Gastroesophageal sphincter (tissue), 4 donors: ENCODE measurements at regions not wholly inside any gene's neighbourhood (a gene's known extent, or its start where the extent isn't known, plus 50 kb on each side); places are given as distances from the start of the nearest gene placed in this dataset.

Experiments
- ATAC-seq: fragments of 150-250 bp; one replicate; pipeline ENCODE4 v1.9.1; 2016; ENCODE audit warnings: mild to moderate bottlenecking, moderate library complexity
- H3K27ac ChIP-seq, 4 donors: fragments of 200-600 bp; sonication (generic) in 3 of 4; 1 replicate in 3 of 4; 2 replicates in 1 of 4; pipeline ENCODE4 v1.5.1; 2016 to 2019
- H3K27me3 ChIP-seq: fragments of 200-600 bp; sonication (generic); one replicate; pipeline ENCODE4 v1.5.1; 2019
- H3K36me3 ChIP-seq, 2 donors: fragments of 200-600 bp; sonication (generic); one replicate each; pipeline ENCODE4 v1.5.1; 2019; ENCODE audit warnings: control low read depth in 1 of 2
- H3K4me1 ChIP-seq, 3 donors: fragments of 200-600 bp; sonication (generic); 1 replicate in 2 of 3; 2 replicates in 1 of 3; pipeline ENCODE4 v1.5.1; 2016 to 2019; ENCODE audit warnings: control low read depth in 2 of 3
- H3K4me3 ChIP-seq, 2 donors: fragments of 200-600 bp; sonication (generic); one replicate each; pipeline ENCODE4 v1.5.1; 2019; ENCODE audit warnings: mild to moderate bottlenecking in 1 of 2, moderate library complexity in 1 of 2
- H3K9me3 ChIP-seq, 3 donors: fragments of 200-600 bp; sonication (generic); one replicate each; pipeline ENCODE4 v1.5.1; 2017 to 2019; ENCODE audit warnings: control low read depth in 2 of 3
- CTCF ChIP-seq, 4 experiments: fragments of 200-600 bp in 2 of 4; fragments of 450-650 bp in 2 of 4; sonication (generic) in 1 of 4; IDR thresholded peaks; one replicate each; pipeline ENCODE4 v1.5.1; 2017 to 2019; ENCODE audit warnings: antibody characterized with exemption in 4 of 4, mild to moderate bottlenecking in 2 of 4, moderate library complexity in 2 of 4
- EP300 ChIP-seq: sonication (generic); formaldehyde crosslinking; IDR thresholded peaks from one replicate; pipeline ENCODE4 v1.6.1; 2017; ENCODE audit warnings: antibody characterized with exemption, mild to moderate bottlenecking
- POLR2A ChIP-seq, 2 donors: fragments of 450-650 bp; IDR thresholded peaks; one replicate each; pipeline ENCODE4 v1.6.1; 2017; ENCODE audit warnings: antibody characterized with exemption in 2 of 2, mild to moderate bottlenecking in 2 of 2, moderate library complexity in 1 of 2
- POLR2AphosphoS5 ChIP-seq: sonication (generic); formaldehyde crosslinking; IDR thresholded peaks from one replicate; pipeline ENCODE4 v1.6.1; 2017; ENCODE audit warnings: antibody characterized with exemption
- WGBS, 2 donors: methylation state at CpG; one replicate each; pipeline ENCODE4 v1.1.5; 2018; ENCODE audit warnings: low coverage in 1 of 2; 5-methylcytosine and 5-hydroxymethylcytosine counted together

GRCh38 chr5:130452744-130453143 lies 548.5 kb downstream of the CHSY3 start:
- WGBS, 2 donors = 73 to 86% methylated on average over 1 of the region's 1 CpG
- Histone ChIP-seq H3K4me1 (no peaks in the 10 kb centered on the region), H3K9me3 (peaks cover 0 to 28% (median 0%) of the 10 kb centered on the region in 3 donors), H3K36me3 (no peaks in the 10 kb centered on the region), H3K4me3 (no peak overlapping the region), H3K27me3 (no peaks in the 10 kb centered on the region), H3K27ac (no peak overlapping the region)
- TF ChIP-seq POLR2AphosphoS5 (no peak), EP300 (no peak), POLR2A (IDR thresholded peaks at IDR 0.05) (no peak), CTCF (IDR thresholded peaks at IDR 0.05) (no peak)
- no peak for ATAC-seq

GRCh38 chr5:130436430-130436829 lies 532.2 kb downstream of the CHSY3 start:
- no peak for ATAC-seq
- peaks cover 0 to 27% (median 0%) of the 10 kb centered on the region in 3 donors for H3K9me3 ChIP-seq
- WGBS, 2 donors = 71 to 80% methylated on average over 1 of the region's 1 CpG
- H3K4me3 ChIP-seq = no peak overlapping the region
- H3K27me3 ChIP-seq = no peaks in the 10 kb centered on the region
- H3K36me3 ChIP-seq = no peaks in the 10 kb centered on the region
- no peak overlapping the region for H3K27ac ChIP-seq
- TF ChIP-seq CTCF (IDR thresholded peaks at IDR 0.05) = no peak
- no peak for TF ChIP-seq EP300
- TF ChIP-seq POLR2AphosphoS5 = no peak
- no peak for TF ChIP-seq POLR2A (IDR thresholded peaks at IDR 0.05)
- H3K4me1 ChIP-seq = no peaks in the 10 kb centered on the region

- no peaks in the 10 kb centered on the region for H3K9me3 ChIP-seq
- no peaks in the 10 kb centered on the region for H3K36me3 ChIP-seq
- no peak for TF ChIP-seq POLR2A (IDR thresholded peaks at IDR 0.05)
- no peak for ATAC-seq
- no peak overlapping the region for H3K4me3 ChIP-seq
- no peaks in the 10 kb centered on the region for H3K27me3 ChIP-seq
- H3K4me1 ChIP-seq = no peaks in the 10 kb centered on the region
- 79 to 89% methylated on average over 6 of the region's 6 CpGs for WGBS, 2 donors
- no peak overlapping the region for H3K27ac ChIP-seq
Measured at GRCh38 chr5:130427222-130427955, 523.1 kb downstream of the CHSY3 start.

- Histone ChIP-seq H3K27ac (no peak overlapping the region), H3K4me1 (no peaks in the 10 kb centered on the region), H3K4me3 (no peak overlapping the region), H3K36me3 (no peaks in the 10 kb centered on the region), H3K27me3 (no peaks in the 10 kb centered on the region), H3K9me3 (no peaks in the 10 kb centered on the region)
- ATAC-seq = no peak
- 77 to 90% methylated on average over 1 to 2 of the region's 2 CpGs for WGBS, 2 donors
- TF ChIP-seq CTCF (IDR thresholded peaks at IDR 0.05) (no peak), EP300 (no peak)
Measured at GRCh38 chr5:130425424-130425823, 521.2 kb downstream of the CHSY3 start.

GRCh38 chr5:130424341-130424740 lies 520.1 kb downstream of the CHSY3 start:
- WGBS, 2 donors = 43 to 60% methylated on average over 1 to 2 of the region's 2 CpGs
- Histone ChIP-seq H3K27ac (no peak overlapping the region), H3K36me3 (no peaks in the 10 kb centered on the region), H3K4me1 (no peaks in the 10 kb centered on the region), H3K27me3 (no peaks in the 10 kb centered on the region), H3K9me3 (no peaks in the 10 kb centered on the region), H3K4me3 (no peak overlapping the region)
- no peak for ATAC-seq
- TF ChIP-seq EP300 (no peak), POLR2A (IDR thresholded peaks at IDR 0.05) (no peak), POLR2AphosphoS5 (no peak), CTCF (IDR thresholded peaks at IDR 0.05) (no peak)
